NCI-H2107 (cell line): ENCODE measurements at regions not wholly inside any gene's neighbourhood (a gene's known extent, or its start where the extent isn't known, plus 50 kb on each side); places are given as distances from the start of the nearest gene placed in this dataset.

ENCODE experiments used
- DNase-seq: peaks from one replicate; lab custom pipeline; 2025; lab: John Stamatoyannopoulos, UW

DNA sequence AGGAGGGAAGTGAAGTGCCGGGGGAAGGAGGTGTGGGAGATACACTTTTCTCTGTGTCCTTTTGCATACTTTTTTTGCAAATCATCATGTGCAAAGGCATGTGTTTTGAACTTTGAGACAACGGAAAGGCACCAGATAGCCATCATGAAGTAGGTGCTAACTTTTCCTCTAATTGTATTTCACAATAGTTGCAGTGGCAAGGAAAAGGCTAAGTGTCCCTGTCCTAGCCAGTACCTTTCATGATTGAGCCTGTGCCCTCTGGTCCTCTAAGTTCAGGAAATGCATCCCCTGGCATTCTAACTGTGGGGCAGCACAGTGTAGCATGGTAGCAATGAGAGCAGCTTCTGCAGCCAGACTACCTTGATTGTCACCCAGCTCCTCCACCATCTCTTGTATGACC is 186.2 kb downstream of the ADSS2 start:
- DNase-seq: no peak

DNA sequence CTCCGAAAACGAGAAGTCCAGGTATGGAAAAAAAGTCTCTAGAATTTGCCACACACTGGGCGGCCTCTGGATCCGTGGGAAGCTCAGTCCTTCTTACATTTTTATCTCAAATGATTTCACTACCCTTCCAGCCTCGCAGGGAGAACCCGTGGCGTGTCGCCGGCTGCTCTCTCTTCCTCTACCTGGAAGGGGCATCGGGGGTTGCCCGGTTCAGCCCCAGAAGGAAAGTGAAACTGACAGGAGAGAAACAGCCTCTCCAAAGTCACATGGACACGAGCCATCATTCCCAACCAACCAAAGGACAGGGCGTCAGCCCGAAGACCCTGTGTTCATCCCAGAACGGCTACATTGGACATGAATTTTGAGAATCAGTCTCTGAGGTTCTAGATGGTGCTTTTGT is 182.5 kb downstream of the ADSS2 start:
- DNase-seq: no peak

DNA sequence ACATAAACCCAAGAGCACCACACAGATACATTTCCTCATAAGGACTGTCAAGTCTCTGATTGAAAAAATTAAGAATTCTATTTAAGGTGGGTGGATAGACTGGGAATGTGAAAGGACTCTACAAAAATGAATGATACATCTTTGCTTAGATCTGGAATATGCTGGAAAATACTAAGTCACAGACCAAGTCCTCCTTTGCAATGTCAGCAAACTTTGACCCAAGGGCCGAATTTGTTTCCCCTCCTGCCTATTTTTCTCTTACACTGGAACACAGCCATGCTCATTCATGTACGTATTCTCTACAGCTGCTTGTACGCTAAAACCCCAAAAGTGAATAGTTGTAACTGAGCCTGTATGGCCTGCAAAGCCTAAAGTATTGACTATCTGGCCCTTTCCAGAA is 180.7 kb downstream of the ADSS2 start:
- DNase-seq: no peak

DNA sequence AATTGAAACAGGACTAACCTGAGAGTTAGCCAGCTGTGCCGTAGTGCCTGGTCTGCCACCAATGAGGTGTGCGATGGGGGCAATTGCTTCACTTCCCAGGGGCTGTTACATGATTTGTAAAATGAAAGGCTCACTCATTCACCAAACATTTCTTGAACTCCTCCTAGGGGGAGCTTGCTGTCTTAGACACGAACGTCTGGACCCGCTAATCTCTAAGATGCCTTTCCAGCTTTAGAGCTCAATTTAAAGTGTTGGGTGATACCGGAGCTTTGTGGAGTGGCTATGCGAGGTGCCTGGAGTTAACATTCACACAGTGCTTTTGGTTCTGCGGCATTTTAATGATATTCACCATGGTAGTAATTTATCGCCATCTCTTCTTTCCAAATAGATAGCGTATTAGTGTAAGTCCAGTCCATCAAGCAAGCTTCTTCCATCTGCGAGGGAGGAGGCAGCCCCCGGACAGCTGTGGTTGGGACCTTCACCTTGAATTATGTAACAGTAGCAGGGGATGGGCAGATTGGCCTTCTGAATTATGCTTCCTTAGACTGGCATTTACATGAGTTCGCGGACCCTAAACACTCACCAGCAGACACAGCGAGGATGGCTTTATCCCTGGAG is 179.9 kb downstream of the ADSS2 start:
- no peak for DNase-seq

DNA sequence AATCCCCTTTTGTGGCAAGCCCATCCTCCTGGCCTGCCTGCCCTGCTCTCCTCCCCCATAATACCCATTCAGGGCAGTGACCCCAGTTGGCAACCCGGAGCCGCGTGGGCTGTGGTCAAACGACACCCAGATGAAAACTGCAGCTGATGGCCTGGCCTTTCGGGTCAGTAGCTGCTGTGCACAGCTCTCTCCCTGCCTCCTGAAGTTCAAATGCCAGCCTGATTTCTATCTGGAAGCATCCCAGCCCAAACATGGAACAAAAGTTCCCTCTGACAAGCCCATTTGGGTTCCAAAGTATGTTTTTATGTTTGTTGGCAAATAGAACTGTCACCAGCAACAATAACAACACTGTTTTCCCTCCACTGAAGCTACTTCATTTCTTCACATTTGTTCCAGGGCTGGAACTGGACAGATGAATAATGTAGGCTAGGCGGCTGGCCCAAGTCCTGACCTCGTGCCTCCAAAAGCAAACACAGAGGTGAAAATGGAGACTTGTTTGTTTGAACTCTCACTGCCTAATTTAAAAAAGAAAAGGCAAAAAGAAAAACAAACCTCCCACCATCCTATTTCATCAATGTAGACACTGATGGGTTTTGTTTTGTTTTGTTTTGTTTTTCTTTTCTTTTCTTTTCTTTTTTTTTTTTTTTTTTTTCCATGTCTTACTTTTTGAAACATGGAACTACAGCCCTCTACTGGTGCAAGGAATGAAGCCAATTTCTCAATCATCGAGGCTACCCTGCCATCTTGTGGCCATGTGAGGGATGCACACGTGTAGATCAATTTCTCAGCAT is 179.0 kb downstream of the ADSS2 start:
- DNase-seq: peak; percentile 74

DNA sequence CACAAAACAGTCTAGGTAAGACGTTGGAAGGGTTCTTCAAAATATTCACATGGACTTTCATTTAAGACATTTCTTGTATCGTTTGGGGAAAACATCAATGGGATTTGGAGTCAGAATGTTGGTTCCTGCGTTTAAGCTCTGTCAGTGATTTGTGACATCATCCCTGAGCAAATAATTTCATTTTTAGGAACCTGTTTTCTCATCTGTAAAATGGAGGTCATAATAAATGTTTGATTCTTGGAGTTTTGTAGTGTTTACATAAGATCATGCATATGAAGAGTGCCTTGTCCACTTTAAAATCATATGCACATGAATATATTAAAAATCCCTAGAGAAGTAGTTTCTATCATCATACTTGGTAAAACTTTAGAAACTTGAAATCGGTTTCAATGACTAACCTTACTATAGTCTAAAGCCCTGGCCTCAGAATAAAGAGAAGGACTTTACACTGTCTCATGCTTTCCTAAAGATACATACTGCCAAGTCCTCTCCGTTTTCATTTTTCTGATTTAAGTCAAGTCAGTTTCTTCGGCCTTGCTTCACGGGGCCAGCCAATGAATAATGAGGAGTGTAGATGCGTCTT is 178.4 kb downstream of the ADSS2 start:
- DNase-seq: no peak

DNA sequence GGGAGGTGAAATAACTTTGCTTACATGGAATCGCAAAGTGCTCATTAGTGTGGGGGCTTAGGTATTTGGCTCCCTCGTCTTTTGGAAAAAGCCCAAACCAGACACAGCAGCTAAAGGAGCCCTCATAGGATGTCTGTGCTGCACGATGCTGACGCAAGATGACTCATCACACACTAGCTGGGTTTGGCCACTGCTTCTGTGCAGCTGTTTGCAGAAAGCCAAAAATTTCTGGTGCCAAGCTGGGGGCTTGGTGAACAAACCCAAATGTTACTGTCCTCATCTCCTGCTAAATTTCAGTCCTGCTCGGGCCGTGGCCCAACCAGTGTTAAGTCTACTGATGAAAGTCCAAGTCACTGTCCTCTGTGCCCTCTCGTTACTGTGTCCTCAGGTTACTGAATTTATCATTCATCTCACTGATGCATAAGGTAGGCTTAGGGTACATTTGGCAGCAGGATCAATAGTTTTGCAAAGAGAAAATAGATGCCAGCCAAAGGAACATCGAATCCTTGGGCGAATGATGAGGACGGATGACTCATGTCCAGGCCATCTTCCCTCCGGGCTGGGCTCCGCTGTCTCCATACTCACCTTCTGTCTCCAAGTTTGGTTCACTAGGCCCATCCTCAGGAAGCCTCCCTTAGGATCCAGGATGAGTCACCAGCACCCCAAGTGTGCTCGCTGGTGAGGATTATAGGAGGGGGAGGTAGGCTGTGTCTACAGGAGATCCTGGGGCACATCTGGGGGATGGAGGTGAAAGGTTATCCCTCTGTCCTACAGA is 177.7 kb downstream of the ADSS2 start:
- no peak for DNase-seq

DNA sequence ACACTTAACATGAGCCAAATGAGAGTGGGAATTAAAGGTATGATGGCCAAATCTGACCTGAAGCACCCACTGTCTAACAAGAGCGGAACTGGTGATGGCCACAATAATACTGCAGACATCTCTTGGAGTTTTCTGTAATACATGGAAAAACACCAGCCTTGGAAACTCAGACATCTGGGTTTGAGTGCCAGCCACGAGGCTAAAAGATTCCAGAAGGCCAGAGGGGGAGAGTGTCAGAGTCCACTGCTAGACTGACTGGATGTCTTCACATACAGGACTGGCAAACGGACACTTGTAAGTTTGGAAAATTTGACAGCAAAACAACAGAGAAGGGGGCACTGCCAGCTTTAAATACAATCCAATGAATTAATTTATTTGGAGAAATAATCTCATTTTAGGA is 175.1 kb downstream of the ADSS2 start:
- DNase-seq: no peak

DNA sequence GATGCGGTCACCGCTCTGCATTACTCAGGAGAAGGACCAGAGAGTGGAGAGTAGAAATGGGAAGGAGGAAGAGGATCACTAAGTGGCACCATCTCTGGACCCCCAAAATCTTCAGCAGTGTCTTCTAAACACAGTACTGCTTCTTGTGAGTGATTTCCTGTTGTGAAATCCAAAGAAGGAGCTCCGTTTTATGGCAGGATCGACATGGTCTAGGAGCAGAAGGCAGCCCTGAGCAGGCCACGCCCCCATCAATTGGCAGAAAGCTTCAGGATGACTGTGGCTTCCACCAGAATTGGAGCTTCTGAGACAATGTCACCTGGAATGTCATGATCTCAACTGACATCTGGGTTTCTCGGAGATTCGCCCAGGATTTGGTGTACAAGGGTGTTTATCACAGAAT is 171.5 kb downstream of the ADSS2 start:
- DNase-seq: no peak

DNA sequence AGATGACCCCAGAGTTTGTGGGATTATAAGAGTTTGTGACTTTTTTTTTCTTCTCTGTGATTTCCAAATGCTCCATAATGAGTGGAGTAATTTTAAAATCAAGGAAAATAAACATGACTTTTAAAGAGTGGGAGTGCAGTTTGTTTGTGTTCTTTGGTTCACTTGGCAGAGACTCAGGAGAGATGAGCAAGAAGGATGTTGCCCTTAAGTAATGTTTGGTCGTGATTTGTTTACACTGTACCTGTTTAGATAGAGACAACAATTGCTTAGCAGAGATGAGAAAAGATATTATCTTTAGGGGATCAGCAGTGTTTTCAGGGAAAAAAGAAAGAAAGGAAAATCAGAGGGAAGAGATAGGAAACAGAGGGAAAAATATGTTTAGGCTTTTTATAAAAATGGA is 170.8 kb downstream of the ADSS2 start:
- no peak for DNase-seq

DNA sequence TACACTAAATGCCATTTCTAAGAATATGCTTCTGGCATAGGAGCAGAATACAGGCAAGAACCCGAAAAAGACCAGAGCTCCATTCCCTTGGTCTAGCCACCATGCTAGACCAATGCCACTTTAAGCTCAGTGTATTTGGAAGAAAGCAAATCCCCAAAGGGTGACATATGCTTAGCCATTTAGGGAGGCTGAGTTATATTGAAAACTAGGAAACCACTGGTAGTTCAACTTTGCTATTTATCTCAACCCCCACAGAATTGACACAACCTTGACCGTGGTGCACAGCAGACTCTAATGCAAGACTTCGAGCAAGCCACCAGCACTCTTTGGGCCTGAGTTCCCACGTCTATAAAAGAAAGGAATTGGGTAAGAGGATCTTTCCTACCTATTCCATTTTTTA is 167.9 kb downstream of the ADSS2 start:
- no peak for DNase-seq

DNA sequence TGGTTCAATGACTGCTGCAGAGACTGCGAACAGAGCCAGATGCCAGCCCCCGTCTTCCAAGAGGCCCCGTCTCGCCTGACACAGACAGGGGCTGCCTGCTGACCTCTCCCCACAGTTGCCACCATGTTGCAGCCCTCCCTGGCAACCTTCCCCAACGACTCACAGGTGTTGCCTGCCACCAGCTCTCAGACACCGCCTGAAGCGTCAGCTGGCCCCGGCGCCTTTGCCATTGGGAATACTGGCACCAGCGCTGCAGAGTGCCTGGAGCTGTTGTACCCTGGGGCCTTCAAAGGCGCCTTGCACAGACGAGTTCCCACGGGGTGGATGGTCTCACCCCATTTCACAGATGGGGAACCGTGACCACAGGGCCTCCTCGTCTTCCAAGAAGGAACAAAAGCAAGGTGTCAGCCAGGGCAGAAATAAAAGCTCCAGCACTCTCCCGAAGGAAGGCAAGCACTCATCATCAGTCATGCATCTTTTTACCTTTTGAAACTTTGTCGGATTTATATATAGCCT is 167.0 kb downstream of the ADSS2 start:
- no peak for DNase-seq

DNA sequence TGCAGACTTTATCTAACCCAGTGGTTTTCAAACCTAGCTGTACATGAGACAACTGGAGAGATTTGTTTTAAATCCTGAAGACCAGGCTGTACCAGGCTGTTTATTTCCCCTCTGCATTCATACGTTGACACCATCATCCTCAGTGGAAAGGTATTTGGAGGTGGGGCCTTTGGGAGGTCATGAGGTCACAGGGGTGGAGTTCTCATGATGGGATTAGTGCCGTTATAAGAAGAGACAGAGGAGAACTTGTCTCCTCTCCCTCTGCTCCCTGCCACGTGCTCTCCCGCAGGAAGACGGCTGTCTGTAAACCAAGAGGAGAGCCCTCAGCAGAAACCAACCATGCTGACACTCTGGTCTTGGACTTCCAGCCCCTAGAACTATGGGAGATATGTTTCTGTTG is 165.4 kb downstream of the ADSS2 start:
- DNase-seq: no peak

DNA sequence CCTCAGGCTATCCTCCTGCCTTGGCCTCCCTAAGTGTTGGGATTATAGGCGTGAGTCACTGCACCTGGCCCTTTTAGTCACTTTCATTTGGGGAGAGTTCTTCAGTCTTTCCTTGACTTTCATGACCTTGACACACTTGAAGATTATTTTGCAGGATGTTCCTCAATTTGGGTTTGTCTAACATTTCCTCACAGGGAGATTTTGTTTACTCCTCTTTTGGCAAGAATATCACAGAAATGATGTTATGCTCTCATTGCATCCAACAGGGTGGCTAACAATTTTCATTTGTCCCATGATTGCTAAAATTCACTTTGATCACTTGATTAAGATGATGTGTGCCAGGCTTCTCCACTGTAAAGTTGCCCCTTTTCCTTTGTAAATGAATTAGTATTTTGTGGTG is 164.0 kb downstream of the ADSS2 start:
- DNase-seq: no peak

DNA sequence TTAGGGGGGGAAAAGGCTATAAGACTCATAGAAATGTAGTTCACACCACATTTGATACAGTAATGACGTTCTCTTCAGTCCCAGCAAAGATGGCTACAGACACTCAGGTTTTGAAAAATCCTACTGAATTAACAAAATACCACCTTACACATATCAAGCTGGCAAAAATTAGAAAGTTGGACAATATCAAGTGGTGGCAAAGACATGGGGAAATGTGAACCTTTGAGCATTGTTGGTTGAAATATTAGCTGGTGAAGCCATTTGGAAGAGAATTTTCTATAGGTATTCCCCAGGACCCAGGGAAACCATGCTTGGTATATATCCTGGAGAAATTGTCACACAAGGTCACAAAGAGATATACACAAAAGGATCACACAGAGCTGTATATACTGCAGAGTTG is 163.0 kb downstream of the ADSS2 start:
- DNase-seq: no peak

DNA sequence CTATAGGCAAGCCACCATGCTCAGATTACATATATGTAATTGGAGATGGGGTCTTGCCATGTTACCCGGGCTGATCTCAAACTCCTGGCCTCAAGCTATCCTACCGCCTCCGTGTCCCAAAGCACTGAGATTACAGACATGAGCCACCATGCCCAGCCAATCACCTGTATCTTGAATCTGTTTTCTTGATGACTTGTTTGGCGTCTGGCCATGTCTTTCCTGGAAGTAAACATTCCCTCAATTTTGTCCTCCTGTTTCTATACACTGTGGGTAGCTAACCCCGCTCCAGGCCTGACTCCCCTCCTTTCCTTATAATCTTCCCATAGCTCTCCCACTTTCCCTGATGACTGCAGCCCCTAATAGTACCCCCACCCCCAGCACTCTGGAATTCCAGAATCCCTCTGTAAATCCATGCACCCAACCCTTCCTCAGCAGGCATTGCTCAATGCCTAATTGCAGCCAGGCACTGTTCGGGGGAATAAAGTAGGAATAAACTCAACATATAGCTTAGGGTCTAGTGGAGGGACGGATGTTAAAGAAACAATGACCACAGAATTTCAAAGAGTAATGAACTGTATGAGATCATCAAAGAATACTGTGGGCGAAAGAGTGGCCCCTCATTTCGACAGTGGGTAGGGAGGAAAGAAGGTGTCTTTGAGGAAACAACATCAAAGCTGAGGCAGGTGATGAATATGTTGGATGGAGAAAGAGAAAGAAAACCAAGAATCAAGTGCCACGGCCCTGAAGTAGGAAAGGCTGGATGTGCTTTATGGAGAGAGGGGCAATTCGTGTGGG is 161.5 kb downstream of the ADSS2 start:
- DNase-seq: no peak

DNA sequence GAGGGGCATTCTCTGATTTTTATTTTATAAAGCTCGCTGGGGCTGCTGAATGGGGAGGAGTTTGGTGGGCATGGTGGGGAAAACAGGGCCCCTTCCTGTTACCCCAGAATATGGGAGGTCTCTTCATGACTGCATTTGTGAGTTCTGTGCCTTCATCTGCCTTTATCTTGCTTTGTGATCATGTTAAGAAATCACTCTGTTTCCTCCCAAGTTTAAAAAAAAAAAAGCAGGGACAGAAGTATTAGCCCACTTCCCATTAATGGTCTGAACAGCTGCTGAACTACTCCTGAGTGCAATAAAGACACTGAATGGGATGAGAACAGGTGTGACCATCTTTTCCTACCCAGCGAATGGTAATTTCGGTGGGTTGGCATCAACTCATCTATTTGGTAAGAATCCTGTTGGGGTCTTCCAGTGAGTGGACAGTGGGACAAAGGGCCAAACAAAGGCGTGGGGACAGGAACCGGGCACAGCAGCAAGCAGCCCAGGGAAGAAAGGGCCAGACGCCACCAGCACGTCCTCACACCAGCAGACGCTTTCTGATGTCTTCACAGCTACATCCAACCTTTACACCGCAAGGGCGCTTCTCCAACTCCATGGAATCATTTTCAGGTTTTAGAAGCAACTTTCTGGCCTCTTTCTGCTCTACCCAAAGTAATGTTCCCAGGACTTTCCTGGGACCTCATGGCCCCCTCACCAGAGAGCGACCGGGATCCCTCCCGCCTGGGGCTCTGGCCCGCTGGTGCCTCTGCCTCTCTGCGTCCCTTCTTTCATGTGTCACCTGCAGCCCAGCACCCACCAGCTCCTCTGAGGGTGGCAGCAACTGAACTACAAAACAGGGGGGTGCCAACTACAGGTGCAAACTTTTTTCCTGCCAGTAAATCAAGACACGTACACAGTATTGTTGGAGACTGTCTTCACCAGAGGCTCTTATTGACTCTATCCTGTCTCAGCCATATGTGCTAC is 160.2 kb downstream of the ADSS2 start:
- no peak for DNase-seq

DNA sequence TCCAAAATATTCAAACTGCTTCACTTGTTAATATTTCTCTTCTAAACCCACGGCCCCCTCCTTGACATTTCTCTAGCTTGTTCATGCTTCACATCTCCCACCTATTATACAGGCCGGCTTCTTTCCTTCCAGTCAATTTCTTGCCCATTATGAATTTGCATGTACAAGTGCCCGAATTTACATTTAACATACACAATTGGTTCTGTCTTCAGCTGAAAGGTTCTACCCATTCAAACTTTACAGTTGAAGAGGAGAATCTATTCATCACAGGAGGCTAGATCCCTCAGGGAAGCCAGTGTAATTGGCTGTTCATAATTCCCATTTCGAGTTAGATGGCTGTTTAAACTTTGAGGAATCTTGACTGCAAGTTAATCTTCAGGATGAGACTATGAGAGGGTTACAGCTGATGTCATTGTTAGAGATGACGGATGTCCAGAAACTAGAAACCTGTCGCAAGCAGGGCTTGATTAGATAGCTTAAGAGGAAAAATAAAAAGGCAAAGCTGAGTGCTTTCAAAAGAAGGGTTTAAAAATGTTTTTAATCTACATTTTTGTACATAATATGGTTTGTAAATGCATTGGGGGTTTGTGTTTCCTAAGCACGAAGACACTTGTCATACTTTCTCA is 157.0 kb downstream of the ADSS2 start:
- DNase-seq: no peak

DNA sequence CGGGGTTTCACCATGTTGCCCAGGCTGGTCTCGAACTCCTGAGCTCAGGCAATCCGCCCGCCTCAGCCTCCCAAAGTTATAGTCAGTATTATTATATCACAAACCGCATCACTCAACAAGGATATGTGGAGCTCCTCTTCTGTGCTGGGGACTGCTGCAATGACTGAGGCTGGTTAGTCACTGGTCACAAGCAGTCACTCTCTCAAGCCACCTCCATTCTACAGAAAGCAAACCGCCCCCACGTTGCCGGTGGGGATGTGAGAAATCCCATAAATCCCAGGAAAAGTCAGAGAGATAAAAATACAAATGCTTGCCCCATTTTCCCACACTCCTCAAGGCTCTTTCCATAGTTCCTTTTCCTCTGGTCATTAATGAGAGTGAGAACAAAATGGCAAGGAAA is 155.7 kb downstream of the ADSS2 start:
- DNase-seq: no peak

DNA sequence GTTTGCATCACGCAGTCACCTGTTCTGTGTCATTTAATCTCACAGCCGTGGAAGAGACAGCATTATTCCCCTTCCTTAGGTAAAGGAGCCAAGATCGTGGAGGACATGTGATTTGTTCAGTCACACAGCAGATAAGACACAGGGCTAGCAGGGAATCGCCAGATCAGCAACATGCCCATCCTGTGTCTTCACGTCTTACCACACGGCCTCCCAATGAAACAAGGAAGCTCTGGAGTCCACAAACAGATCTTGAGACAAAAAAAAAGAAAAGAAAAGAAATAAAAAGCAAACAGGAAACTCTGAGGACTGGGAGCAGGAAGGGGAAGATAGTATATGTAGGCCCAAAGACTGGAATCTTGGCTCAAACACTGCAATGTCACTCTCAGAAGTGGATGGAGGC is 155.3 kb downstream of the ADSS2 start:
- DNase-seq: no peak
